Lung (tissue), 11 donors: ENCODE measurements at regions not wholly inside any gene's neighbourhood (a gene's known extent, or its start where the extent isn't known, plus 50 kb on each side); places are given as distances from the start of the nearest gene placed in this dataset.
A peak's percentile ranks its signal among the peaks of the same experiment; 100 is the strongest.

Experiments
- ATAC-seq: fragments of 200-7000 bp; cut with Tn5 transposase; one replicate; pipeline ENCODE4 v1.9.1; 2020; ENCODE audit warnings: moderate number of reproducible peaks; ENCODE audit not compliant: insufficient read depth, low FRiP score
- DNase-seq, 3 donors: peaks; one replicate each; pipeline ENCODE4 v3.0.0-alpha.2; 2013 to 2017
- H3K27ac ChIP-seq, 2 donors: one replicate each; pipeline ENCODE4 v1.5.1; 2013; ENCODE audit warnings: mild to moderate bottlenecking in 2 of 2, moderate library complexity in 2 of 2, control low read depth in 1 of 2, inconsistent platforms in 1 of 2, low read depth in 1 of 2, low read length in 1 of 2
- H3K27me3 ChIP-seq, 3 donors: one replicate each; pipeline ENCODE4 v1.5.1; 2013; ENCODE audit warnings: low read length in 2 of 3; ENCODE audit not compliant: control insufficient read depth in 3 of 3, insufficient read depth in 3 of 3
- H3K36me3 ChIP-seq, 4 donors: one replicate each; pipeline ENCODE4 v1.5.1; 2013; ENCODE audit warnings: low read length in 4 of 4, mild to moderate bottlenecking in 1 of 4, moderate library complexity in 1 of 4; ENCODE audit not compliant: control insufficient read depth in 4 of 4, insufficient read depth in 4 of 4
- H3K4me1 ChIP-seq, 5 donors: one replicate each; pipeline ENCODE4 v1.5.1; 2013; ENCODE audit warnings: low read length in 5 of 5, mild to moderate bottlenecking in 2 of 5, moderate library complexity in 1 of 5; ENCODE audit not compliant: control insufficient read depth in 5 of 5, insufficient read depth in 5 of 5
- H3K4me3 ChIP-seq: one replicate; pipeline ENCODE4 v1.5.1; 2013; ENCODE audit warnings: mild to moderate bottlenecking, control low read depth, moderate library complexity
- H3K9ac ChIP-seq, 2 donors: one replicate each; pipeline ENCODE4 v1.5.1; 2013; ENCODE audit warnings: low read length in 2 of 2, control low read depth in 1 of 2; ENCODE audit not compliant: insufficient read depth in 1 of 2
- H3K9me3 ChIP-seq, 4 donors: one replicate each; pipeline ENCODE4 v1.5.1; 2013; ENCODE audit warnings: low read length in 3 of 4, mild to moderate bottlenecking in 1 of 4, moderate library complexity in 1 of 4; ENCODE audit not compliant: control insufficient read depth in 4 of 4, insufficient read depth in 3 of 4
- WGBS, 2 donors: extraction: QIAGEN DNeasy Blood & Tissue Kit; methylation state at CpG; one replicate each; pipeline ENCODE4 v1.1.7; 2013; 5-methylcytosine and 5-hydroxymethylcytosine counted together
- TF ChIP-seq, protein P1 (sequence below): IDR thresholded peaks from 2 replicates; pipeline ENCODE4 v1.5.1; 2012; ENCODE audit warnings: mild to moderate bottlenecking; ENCODE audit errors: control extremely low read depth, extremely low read depth
- donor health status: control.
- donor health status: control.
- donor health status: Bipolar disorder and iron deficiency.
- donor health status: healthy.
- donor health status: DM: yes; HTN: yes; CAD: no.

DNA sequence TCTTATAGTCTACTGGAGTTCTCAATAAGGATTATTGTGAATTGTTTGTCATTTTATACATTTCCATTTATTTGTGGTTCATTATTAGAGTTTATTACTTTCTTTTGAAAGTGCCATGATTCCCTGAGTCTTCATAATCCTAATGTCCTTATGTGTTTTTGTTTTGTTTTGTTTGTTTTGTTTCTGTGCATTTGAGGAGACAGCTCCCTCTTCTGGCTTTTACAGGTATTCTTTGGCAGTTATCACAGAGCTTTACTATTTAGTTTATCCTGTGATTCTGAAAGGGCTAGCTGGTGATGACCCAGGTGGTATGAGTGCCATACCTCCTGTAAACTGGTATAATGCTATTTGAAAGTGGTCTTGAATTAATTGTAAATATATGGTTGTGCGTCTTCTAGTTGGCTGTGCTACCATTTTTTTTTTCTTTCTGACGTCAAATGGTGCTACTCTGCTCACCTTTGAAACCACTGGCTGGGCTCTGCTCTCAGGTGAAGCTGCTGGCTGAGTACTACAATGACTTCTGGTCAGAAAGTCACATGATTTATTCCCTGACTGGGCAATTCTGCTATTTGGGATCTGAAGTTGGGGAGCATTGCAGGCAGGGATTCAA, 751.2 kb downstream of the JRKL start:
- DNase-seq (peak in 2 of 3 donors; percentile 21 to 42), ATAC-seq (no peak)
- Histone ChIP-seq H3K27me3 (no peaks in the 10 kb centered on the region), H3K4me1 (no peaks in the 10 kb centered on the region), H3K27ac (no peak overlapping the region), H3K4me3 (no peak overlapping the region), H3K9me3 (peaks cover 0 to 7% (median under 1%) of the 10 kb centered on the region in 4 donors), H3K9ac (no peak overlapping the region), H3K36me3 (no peaks in the 10 kb centered on the region)
- 71 to 74% methylated on average over 2 of the region's 2 CpGs for WGBS, 2 donors
- TF ChIP-seq, protein P1, sequence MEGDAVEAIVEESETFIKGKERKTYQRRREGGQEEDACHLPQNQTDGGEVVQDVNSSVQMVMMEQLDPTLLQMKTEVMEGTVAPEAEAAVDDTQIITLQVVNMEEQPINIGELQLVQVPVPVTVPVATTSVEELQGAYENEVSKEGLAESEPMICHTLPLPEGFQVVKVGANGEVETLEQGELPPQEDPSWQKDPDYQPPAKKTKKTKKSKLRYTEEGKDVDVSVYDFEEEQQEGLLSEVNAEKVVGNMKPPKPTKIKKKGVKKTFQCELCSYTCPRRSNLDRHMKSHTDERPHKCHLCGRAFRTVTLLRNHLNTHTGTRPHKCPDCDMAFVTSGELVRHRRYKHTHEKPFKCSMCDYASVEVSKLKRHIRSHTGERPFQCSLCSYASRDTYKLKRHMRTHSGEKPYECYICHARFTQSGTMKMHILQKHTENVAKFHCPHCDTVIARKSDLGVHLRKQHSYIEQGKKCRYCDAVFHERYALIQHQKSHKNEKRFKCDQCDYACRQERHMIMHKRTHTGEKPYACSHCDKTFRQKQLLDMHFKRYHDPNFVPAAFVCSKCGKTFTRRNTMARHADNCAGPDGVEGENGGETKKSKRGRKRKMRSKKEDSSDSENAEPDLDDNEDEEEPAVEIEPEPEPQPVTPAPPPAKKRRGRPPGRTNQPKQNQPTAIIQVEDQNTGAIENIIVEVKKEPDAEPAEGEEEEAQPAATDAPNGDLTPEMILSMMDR = no peak

DNA sequence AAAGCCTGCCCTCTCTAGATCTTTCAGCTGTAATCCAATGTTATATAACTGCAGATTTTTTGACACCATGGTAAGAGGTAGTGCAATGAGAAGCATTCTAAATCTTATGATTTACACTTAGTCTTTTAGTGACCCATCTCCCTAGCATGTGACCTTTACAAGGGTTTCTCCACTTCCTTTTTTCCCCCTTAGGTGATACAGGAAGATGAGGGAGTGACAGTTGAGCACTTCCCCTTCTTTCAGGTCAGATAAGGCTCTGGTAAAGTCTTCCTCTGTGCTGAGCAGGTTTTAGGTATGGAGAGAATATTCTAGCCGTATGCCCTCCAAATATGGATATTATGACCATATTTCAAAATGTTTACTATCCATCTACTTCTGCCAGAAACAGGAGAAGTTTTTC, 753.6 kb downstream of the JRKL start:
- Histone ChIP-seq H3K4me3 (no peak overlapping the region), H3K27me3 (no peaks in the 10 kb centered on the region), H3K36me3 (no peaks in the 10 kb centered on the region), H3K27ac (no peak overlapping the region), H3K9ac (no peak overlapping the region), H3K9me3 (peaks cover 0 to 7% (median 0%) of the 10 kb centered on the region in 4 donors), H3K4me1 (peaks cover 0 to 5% (median 0%) of the 10 kb centered on the region in 5 donors)
- TF ChIP-seq, protein P1 = no peak
- WGBS, 2 donors = 59 to 76% methylated on average over 1 of the region's 1 CpG
- DNase-seq (no peak), ATAC-seq (no peak)

DNA sequence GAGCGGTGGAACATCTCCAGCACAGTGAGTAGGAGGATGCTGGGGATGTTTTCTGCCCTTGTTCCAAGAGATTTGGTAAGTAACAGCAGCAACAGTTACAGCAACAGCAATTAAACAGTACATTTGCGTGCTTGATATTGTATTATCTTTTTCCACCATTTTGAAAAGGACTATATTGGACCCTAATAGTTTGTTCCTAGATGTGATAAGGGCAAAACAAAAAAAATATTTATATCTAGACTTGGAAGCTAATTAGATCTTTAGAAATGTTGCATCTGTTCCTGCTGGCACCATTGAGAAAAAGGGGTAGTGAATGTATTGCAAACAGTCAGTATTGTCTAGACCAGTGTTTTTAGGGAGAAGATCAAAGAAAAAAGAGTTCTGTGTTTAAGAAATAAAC, 759.9 kb downstream of the JRKL start:
- Histone ChIP-seq H3K9ac (no peak overlapping the region), H3K9me3 (no peaks in the 10 kb centered on the region), H3K4me3 (no peak overlapping the region), H3K36me3 (no peaks in the 10 kb centered on the region), H3K4me1 (peaks cover 0 to 9% (median 0%) of the 10 kb centered on the region in 5 donors), H3K27me3 (no peaks in the 10 kb centered on the region), H3K27ac (no peak overlapping the region)
- WGBS, 2 donors = 79% methylated on average over 2 of the region's 2 CpGs
- TF ChIP-seq, protein P1 = no peak
- no peak for ATAC-seq
- peak in 2 of 3 donors; percentile 83 to 86 for DNase-seq

DNA sequence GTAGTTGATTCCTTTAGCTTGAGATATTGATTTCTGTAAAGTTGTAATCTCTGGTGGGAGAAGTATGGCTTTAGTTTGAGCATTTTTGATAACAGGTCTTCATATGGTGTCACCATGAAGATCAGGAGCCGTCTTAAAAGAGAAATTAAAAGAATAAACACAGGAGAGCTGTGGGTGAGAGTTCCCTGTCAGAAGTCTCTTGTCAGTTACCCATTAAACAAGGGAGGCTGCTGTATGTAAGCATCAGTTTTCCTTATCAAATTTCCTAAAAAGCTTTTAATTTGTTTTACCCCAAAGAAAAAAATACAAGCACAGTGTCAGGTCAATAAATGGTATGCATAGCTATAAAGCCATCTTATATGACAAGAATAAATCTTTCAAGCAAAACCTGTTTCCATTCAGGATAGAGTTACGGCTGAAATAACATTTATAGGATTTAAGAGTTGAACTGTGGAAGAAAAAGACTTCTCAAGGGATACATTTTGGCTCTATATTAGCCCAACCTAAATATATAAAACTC, 767.5 kb downstream of the JRKL start:
- Histone ChIP-seq H3K9ac (no peak overlapping the region), H3K4me1 (no peaks in the 10 kb centered on the region), H3K9me3 (no peaks in the 10 kb centered on the region), H3K27me3 (no peaks in the 10 kb centered on the region), H3K27ac (no peak overlapping the region), H3K36me3 (no peaks in the 10 kb centered on the region), H3K4me3 (no peak overlapping the region)
- WGBS, 2 donors = 65 to 84% methylated on average over 2 of the region's 2 CpGs
- TF ChIP-seq, protein P1 = no peak
- no peak for DNase-seq
- ATAC-seq = no peak
